HG02642 (cell line): ENCODE measurements at regions not wholly inside any gene's neighbourhood (a gene's known extent, or its start where the extent isn't known, plus 50 kb on each side); places are given as distances from the start of the nearest gene placed in this dataset.

ENCODE experiments used
- ATAC-seq: cut with Tn5 transposase; IDR thresholded peaks from one replicate; pipeline ENCODE4 v1.9.1; 2021; ENCODE audit warnings: mild to moderate bottlenecking; ENCODE audit not compliant: unreplicated experiment, poor library complexity

- no peak for ATAC-seq
Measured at GRCh38 chr1:234871710-234872271, 256.8 kb downstream of the TOMM20 start.

GRCh38 chr1:234871039-234871709 lies 257.5 kb downstream of the TOMM20 start:
- ATAC-seq: no peak

GRCh38 chr1:234870020-234870981 lies 258.3 kb downstream of the TOMM20 start:
- ATAC-seq: no peak

- no peak for ATAC-seq
Measured at GRCh38 chr1:234869182-234870019, 259.2 kb downstream of the TOMM20 start.

DNA sequence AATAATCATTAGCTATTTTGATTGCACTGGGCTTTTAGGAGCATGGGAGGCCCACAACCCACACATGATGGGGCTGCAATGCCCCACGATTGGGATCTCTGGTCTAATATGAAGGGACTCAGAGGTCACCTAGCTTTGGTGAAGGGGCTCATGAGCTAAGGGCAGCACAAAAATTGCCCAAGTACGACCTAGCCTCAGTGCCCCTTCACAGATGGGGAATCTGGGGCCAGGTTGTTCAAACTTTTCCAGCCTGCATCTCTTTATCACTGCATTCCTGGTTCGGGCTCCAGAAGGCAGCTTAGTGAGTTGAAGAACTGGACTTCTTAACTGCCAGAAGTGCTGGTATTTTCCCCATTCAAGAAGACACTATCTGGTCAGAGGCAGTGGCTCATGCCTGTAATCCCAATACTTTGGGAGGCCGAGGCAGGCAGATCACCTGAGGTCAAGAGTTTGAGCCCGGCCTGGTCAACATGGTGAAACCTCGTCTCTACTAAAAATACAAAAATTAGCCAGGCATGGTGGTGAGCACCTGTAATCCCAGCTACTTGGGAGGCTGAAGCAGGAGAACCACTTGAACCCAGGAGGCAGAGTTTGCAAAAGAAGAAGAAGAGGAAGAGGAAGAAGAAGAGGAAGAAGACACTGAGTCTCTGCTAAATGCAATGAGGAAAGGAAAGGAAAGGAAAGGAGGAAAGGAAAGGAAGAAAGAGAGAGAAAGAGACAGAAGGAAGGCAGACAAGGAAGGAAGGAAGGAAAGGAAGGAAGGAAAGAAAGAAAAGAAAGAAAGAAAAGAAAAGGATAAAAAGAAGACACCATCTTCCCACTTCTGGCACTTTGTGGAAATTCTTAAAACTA lies 258.5 kb upstream of the IRF2BP2 start:
- ATAC-seq: no peak

DNA sequence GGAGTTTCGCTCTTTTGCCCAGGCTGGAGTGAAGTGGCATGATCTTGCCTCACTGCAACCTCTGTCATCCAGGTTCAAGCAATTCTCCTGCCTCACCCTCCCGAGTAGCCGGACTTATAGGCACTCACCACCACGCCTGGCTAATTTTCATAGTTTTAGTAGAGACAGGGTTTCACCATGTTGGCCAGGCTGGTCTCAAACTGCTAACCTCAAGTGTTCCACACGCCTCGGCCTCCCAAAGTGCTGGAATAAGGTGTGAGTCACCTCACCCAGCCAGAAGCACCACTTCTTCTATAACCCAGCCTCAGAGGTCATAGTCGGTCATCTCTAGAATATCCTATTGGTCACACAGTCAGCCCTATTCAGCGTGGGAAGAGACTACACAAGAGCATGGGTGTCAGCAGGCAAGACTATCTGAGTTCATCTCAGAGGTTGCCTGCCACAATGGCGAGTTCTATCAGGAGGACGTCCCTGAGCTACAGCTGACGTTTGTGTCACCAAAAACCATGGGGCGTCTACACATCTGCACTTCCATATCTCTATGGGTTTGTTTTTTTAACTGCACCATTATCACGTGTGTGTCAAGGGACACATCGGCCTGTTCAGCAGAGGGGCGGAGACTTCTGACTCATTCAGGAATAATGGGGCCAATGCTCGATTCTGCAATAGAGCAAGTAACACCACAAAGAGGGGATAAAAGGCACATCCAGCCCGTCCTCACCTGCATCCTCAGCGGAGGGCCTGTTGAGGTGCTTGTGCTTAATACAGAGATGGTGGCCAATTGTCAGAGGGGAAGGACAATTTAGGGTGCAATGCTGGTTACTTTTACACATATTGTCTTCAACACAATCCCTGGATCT lies 256.3 kb upstream of the IRF2BP2 start:
- ATAC-seq: no peak

- ATAC-seq: no peak
Measured at GRCh38 chr1:234865171-234866006, 255.4 kb upstream of the IRF2BP2 start.

GRCh38 chr1:234864116-234864515 lies 254.1 kb upstream of the IRF2BP2 start:
- ATAC-seq: no peak

DNA sequence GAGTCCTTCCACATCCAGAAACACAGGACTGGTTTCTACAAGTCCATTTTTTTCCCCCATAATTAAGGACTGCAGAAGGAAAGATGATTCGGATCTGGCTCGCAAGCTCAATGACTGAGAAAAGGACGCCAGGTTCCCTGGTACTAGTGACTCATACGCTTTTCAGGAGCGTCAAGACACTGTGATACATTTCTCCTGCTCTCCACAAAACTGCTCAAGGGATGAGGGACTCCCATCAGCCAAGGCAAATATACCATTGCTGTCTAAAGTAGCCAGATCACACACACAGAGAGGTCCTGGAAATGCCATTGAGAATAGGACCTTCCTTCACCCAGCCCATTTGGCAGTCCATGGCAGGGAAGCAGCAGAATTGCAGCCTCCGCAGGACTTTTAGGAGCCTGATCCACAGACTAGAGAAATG lies 253.6 kb upstream of the IRF2BP2 start:
- ATAC-seq: no peak

DNA sequence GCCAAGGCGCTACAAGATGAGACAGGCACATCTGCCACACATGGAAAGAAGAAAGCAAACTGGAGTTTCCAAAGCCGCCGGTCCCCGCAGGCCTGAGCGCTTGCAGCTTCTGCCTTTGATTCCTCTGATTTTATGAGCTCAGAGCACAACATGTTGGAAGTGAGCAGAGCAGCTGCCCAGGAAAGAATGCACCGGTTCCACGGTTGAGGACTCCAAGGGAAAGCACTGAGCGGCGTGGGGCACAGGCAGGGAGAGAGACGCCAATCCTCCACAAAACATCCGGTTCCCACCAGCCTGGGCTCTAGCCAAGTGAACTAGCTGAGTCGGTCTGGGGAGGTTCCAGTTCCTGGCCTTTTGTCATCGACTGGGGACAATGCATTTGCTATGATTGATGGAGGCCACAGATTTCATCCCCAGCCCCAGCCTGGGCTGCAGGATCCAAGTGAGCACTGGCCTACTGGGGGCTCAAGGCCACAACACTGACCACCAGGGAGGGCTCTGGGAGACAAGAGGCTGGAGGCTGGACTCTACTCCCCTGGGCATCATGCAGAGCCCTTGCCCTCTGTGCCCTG lies 253.1 kb upstream of the IRF2BP2 start:
- no peak for ATAC-seq

- no peak for ATAC-seq
Measured at GRCh38 chr1:234862360-234862943, 252.5 kb upstream of the IRF2BP2 start.

- ATAC-seq: no peak
Measured at GRCh38 chr1:234861761-234862160, 251.8 kb upstream of the IRF2BP2 start.

DNA sequence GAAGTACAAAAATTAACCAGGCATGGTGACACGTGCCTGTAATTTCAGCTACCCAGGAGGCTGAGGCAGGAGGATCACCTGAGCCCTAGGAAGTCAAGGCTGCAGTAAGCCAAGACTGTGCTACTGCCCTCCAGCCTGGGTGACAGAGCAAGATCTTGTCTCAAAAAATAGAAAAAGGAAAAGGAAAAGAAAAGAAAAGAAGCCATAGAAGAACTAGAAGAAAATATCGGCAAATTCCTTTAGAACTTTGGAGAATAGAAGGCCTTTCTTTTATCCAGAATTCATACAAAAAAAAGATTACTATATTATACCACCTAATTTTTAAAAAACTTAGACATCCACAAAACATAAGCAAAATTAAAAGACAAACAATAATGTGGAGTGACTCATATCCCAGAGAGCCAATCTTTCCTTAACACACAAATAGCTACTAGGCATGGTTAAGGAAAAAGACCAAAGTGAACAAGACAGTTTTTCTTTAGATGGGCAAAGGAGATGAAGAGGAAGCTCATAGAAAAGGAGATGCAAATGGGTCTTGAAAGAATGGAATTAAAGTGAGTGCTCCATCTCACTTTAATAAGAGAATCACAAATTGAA lies 251.1 kb upstream of the IRF2BP2 start:
- ATAC-seq: no peak

- no peak for ATAC-seq
Measured at GRCh38 chr1:234858722-234859121, 248.7 kb upstream of the IRF2BP2 start.

DNA sequence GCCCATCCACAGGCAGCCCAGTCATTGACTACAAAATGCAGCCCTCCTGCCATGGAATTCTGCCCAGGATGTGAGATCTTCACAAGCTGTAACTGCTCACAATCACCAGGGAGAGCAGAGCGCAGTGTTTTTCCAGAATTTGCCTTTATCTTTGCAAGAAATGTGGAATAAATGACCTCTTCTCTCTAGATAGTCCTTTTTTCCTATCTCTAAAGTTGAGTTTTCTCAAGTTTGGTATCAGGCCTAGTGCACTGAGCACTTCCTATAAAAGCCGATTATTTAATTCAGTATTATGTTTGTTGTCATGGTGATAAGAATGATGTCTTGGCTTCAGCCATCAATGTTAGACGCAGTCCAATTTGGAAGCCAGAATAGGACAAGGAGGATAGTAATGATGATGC lies 246.9 kb upstream of the IRF2BP2 start:
- no peak for ATAC-seq

DNA sequence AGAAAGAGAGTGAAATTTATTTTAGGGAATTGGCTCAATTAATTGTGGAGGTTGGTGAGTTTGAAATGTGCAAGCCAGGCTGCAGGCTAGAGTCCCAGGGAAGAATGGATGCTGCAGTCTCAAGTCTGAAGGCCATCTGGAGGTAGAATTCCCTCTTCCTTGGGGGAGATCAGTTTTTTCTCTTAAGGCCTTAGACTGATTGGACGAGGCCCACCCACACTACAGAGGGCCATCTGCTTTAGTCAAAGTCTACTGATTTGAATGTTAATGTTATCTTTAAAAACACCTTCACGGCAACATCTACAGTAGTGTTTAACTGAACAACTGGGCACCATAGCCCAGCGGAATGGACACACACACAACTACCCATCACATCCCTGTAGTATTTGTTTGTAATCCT lies 245.9 kb upstream of the IRF2BP2 start:
- no peak for ATAC-seq

DNA sequence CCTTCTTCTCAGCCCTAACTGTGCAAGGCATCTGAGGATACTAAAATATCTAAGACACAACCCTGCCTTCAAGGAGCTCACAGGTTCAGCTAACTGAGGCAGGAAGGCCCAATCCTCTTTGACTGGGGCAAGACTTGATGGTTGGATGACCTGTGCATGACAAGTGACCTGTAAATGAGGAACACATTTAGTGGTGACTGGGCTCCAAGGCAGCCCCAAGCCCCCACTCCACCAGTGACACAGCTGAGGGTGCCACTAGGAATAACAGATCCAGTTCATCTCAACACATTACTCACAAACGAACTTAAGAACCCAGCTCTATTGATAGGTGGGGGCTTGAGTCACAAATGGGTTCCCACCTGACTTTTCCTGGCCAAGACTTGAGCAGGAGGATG lies 244.7 kb upstream of the IRF2BP2 start:
- ATAC-seq: no peak
